Stimulated activated CD4-positive, alpha-beta T cell treated with anti-CD3 and anti-CD28 coated beads, Interleukin-15, amount 100 ng/mL, for 48 hours (primary cell): ENCODE measurements at regions not wholly inside any gene's neighbourhood (a gene's known extent, or its start where the extent isn't known, plus 50 kb on each side); places are given as distances from the start of the nearest gene placed in this dataset.

Experiments used
- DNase-seq, 2 donors: peaks; one replicate each; pipeline ENCODE4 v3.0.0-alpha.2; 2020; ENCODE audit warnings: low read depth in 2 of 2

- no peak for DNase-seq
Measured at GRCh38 chr5:167307042-167307441, 984.4 kb upstream of the WWC1 start.

GRCh38 chr5:167308466-167308865, 983.0 kb upstream of the WWC1 start:
- DNase-seq = no peak

- no peak for DNase-seq
Measured at GRCh38 chr5:167309941-167310517, 981.4 kb upstream of the WWC1 start.

- DNase-seq = no peak
Measured at GRCh38 chr5:167311340-167311739, 980.1 kb upstream of the WWC1 start.

- DNase-seq = no peak
Measured at GRCh38 chr5:167312225-167312624, 979.2 kb upstream of the WWC1 start.

- no peak for DNase-seq
Measured at GRCh38 chr5:167315762-167316161, 975.7 kb upstream of the WWC1 start.

GRCh38 chr5:167317884-167318283, 973.6 kb upstream of the WWC1 start:
- DNase-seq = no peak

GRCh38 chr5:167319243-167319642, 972.2 kb upstream of the WWC1 start:
- no peak for DNase-seq

- no peak for DNase-seq
Measured at GRCh38 chr5:167320019-167320418, 971.4 kb upstream of the WWC1 start.

- no peak for DNase-seq
Measured at GRCh38 chr5:167332309-167332708, 959.1 kb upstream of the WWC1 start.

GRCh38 chr5:167336161-167336560, 955.3 kb upstream of the WWC1 start:
- DNase-seq = no peak

- no peak for DNase-seq
Measured at GRCh38 chr5:167339205-167339604, 952.2 kb upstream of the WWC1 start.

GRCh38 chr5:167346461-167346860, 945.0 kb upstream of the WWC1 start:
- DNase-seq = no peak

- no peak for DNase-seq
Measured at GRCh38 chr5:167348251-167348926, 943.1 kb upstream of the WWC1 start.

GRCh38 chr5:167348980-167349379, 942.5 kb upstream of the WWC1 start:
- no peak for DNase-seq

- DNase-seq = no peak
Measured at GRCh38 chr5:167351316-167351715, 940.1 kb upstream of the WWC1 start.

GRCh38 chr5:167352801-167353200, 938.6 kb upstream of the WWC1 start:
- no peak for DNase-seq

- DNase-seq = no peak
Measured at GRCh38 chr5:167355346-167355745, 936.1 kb upstream of the WWC1 start.

- no peak for DNase-seq
Measured at GRCh38 chr5:167356374-167356773, 935.1 kb upstream of the WWC1 start.

GRCh38 chr5:167358868-167359492, 932.5 kb upstream of the WWC1 start:
- DNase-seq = no peak

- DNase-seq = no peak
Measured at GRCh38 chr5:167361795-167362194, 929.6 kb upstream of the WWC1 start.

GRCh38 chr5:167363065-167363464, 928.4 kb upstream of the WWC1 start:
- DNase-seq = no peak

- no peak for DNase-seq
Measured at GRCh38 chr5:167375125-167375524, 916.3 kb upstream of the WWC1 start.
